HG03060 (cell line): ENCODE measurements at regions not wholly inside any gene's neighbourhood (a gene's known extent, or its start where the extent isn't known, plus 50 kb on each side); places are given as distances from the start of the nearest gene placed in this dataset.
"Not testable (repeated sequence)": the region's sequence is repeated elsewhere in the genome, so short reads cannot be mapped to it uniquely, and the experiment has no call there.

Source experiments
- ATAC-seq: cut with Tn5 transposase; IDR thresholded peaks from one replicate; pipeline ENCODE4 v1.9.1; 2021; ENCODE audit warnings: low read depth, moderate number of reproducible peaks; ENCODE audit not compliant: unreplicated experiment

DNA sequence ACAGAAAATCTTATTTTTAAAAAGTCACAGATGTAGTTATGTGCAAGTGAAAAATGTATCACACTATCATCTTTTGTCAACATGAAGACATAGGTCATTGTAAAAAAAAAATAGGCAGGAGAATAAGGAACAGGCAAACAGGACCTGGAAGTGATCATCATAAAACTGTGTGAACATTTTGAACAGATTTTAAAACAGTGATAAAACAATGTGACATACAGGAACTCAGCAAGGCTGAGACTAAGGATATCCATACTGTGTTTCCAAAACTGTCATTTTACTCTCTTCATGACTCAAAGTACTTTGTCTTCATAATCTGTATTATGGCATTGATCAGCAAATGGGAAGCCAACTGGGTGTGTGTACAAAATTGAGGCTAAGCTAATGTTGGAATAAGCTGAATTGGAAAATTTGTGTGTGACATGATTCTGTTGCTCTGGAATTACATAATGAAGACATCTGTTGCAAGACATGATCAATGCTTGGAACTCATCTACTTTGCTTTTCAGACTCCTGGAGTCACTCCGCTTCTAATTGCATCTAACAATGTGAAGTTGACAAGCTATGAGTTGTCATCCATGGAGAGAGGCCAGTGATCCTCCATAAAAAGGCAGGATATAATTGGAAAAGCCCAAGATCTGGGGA lies 978.7 kb upstream of the NUDT12 start:
- ATAC-seq = no peak

DNA sequence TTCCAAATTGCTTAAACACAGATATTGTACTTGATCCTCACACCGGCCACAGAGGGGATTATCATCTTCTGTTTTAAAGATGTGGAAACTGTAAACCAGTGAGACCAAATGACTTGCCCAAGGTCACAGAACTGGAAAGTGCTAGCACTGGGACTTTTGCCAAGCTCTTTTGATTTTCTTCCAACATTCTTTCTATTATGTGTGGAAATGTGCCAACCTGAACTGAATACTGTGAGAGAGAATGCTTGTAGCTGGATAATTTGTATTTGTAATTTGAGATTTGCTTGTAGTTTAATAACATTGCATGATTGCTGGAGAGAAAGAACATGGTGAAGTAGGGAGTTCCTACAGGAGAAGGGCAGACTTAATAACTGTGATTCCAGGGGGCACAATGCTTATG lies 977.9 kb upstream of the NUDT12 start:
- ATAC-seq = no peak

- no peak for ATAC-seq
These were observed 977.2 kb upstream of the NUDT12 start for GRCh38 chr5:104539618-104540350.

DNA sequence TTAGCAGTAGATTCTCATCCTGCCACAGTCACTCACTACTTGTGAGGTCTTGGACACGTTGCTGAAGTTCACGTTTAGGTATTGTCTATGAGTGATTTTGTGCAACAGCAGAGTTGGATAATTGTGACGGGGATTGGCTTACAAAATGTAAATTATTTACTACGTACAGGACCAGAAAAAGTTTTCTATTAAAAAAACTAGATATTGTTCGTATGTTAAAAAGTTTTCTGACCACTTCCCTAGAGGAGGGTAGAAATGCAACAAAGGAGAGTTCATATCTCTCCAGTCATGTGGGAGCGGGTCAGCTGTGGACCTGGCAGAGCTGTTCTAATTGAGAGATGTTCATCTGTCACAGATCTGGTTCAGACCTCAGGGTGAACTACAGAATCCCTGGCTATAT lies 976.1 kb upstream of the NUDT12 start:
- no peak for ATAC-seq

GRCh38 chr5:104533498-104533897 lies 970.9 kb upstream of the NUDT12 start:
- no peak for ATAC-seq

GRCh38 chr5:104526866-104527265 lies 964.3 kb upstream of the NUDT12 start:
- no peak for ATAC-seq

DNA sequence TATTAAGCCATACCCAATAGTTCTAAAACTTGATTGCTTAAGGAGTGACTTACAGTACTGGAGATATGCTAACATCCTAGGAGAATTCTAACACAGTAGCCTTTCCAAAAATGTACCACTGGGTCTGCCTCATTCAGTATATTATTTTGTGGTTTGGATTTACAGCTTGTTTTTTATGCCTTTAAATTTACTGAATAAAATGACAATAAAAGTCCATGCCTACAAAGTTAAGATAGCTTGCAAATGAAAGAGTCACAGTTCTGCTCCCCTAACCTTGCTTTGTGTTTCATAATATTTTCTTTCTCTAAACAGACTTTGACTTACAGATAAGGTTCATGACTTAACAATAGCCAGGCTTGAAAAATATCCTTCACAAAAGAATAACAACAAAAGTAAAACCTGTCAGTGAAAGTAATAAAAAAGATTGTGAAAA lies 951.1 kb upstream of the NUDT12 start:
- ATAC-seq = no peak

DNA sequence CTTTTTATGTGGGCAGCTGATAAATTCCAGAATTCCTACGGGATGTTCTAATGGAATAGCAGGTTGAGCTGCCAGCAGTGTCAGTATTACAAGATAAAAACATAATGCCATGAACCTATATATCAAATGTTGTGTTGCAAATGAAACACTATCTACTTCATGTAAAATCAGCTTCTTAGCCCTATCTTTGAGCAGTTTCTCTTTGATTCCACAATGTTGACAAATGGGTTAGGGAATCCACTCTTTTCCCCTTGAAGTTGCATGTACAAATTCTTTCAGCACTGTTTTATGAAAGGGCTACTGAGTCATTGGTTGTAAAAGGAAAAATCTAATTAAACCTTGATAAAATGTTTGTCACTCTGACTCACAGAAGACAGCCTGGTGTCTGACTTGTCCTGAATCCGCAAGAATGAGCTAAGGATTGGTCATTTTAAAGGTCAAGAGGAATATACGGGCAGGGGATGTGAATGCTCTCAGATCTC lies 950.6 kb upstream of the NUDT12 start:
- ATAC-seq = no peak

GRCh38 chr5:104512063-104512825 lies 949.7 kb upstream of the NUDT12 start:
- no peak for ATAC-seq

- no peak for ATAC-seq
These were observed 935.7 kb upstream of the NUDT12 start for GRCh38 chr5:104498281-104498680.

- no peak for ATAC-seq
These were observed 931.5 kb upstream of the NUDT12 start for GRCh38 chr5:104494083-104494482.

DNA sequence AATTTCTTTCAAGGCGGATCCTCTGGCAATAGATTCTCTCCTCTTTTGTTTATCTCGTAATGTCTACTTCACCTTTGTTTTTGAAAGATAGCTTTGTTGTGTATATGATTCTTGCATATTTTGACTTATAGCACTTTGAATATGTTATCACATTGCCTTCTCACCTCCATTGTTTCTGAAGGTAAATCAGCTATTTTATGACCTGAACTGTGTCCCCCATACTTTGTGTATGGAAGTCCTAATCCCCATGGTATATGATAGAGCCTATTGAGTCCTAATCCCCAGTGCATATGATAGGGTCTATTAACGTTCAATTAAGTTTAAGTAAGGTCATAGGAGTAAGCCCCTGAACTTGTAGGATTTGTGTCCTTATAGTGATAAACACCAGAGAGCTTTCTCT lies 910.2 kb upstream of the NUDT12 start:
- no peak for ATAC-seq

- no peak for ATAC-seq
These were observed 893.5 kb upstream of the NUDT12 start for GRCh38 chr5:104456122-104456521.

GRCh38 chr5:104452550-104452949 lies 890.0 kb upstream of the NUDT12 start:
- no peak for ATAC-seq

DNA sequence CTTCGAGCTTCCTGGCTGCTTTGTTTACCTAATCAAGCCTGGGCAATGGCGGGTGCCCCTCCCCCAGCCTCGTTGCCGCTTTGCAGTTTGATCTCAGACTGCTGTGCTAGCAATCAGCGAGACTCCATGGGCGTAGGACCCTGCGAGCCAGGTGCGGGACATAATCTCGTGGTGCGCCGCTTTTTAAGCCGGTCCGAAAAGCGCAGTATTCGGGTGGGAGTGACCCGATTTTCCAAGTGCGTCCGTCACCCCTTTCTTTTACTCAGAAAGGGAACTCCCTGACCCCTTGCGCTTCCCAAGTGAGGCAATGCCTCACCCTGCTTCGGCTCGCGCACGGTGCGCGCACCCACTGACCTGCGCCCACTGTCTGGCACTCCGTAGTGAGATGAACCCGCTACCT lies 889.3 kb upstream of the NUDT12 start:
- not testable (repeated sequence) for ATAC-seq

- no peak for ATAC-seq
These were observed 882.1 kb upstream of the NUDT12 start for GRCh38 chr5:104444656-104445055.

DNA sequence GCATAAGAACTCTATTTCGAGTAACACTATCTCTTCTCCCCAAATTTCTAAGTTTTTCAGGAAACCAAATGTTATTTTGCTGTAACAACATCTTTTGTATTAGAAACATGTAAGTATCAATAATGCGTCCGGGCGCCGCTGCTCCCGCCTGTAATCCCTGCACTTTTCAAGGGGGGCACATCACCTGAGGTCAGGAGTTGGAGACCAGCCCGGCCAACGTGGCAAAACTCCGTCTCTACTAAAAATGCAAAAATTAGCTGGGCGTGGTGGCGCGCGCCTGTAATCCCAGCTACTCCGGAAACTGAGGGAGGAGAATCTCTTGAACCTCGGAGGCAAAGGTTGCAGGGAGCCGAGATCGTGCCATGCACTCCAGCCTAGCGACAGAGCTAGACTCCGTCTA lies 881.1 kb upstream of the NUDT12 start:
- ATAC-seq = no peak

- ATAC-seq = no peak
These were observed 869.4 kb upstream of the NUDT12 start for GRCh38 chr5:104431981-104432380.

GRCh38 chr5:104431002-104431620 lies 868.5 kb upstream of the NUDT12 start:
- no peak for ATAC-seq

DNA sequence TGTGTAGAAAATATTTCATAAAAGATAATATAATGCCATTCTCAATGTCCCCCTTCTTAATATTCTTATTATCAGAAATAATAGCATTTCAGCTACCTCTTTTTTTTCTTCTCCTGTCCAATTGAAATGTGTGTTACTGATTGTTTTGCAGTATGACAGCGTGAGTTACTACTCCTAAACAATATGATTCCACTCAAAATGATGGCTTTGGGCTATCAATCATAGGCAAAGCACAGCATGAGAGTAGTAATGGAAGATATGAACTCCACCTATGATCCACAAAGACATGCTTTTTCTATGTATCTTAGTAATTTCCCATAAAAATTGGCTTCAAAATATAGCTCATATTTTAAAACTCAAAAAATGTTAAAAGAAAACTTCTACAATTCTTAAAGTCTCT lies 867.3 kb upstream of the NUDT12 start:
- no peak for ATAC-seq

DNA sequence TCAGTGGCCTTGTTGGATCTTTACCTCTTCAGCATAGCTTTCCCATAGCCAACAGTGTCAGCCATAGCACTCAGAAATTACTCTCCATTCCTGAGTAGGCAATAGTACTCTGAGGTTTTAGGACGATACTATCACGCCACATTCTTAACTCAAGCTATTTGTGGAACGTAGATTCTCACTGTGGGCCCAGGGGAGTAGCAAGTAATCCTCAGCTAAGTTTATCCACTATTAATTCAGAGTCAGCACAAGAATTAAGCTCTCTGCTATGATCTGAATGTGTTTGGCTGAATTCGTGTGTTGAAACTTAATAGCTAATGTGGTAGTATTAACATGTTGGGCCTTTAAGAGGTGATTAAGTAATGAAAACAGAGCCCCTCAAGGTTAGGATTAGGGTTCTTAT lies 858.8 kb upstream of the NUDT12 start:
- ATAC-seq = no peak
